Activated CD4-positive, alpha-beta T cell treated with anti-CD3 and anti-CD28 coated beads for 24 hours (primary cell): ENCODE measurements at regions not wholly inside any gene's neighbourhood (a gene's known extent, or its start where the extent isn't known, plus 50 kb on each side); places are given as distances from the start of the nearest gene placed in this dataset.
"Not testable (repeated sequence)": the region's sequence is repeated elsewhere in the genome, so short reads cannot be mapped to it uniquely, and the experiment has no call there.

Source experiments
- DNase-seq, 2 donors: peaks; one replicate each; pipeline ENCODE4 v3.0.0-alpha.2; 2020; ENCODE audit warnings: low read depth in 2 of 2

- not testable (repeated sequence) for DNase-seq
Observed at GRCh38 chr9:40097992-40098391, 742.5 kb downstream of the SPATA31A1 start.

- DNase-seq = peak in 1 of 2 donors; percentile 18
Observed at GRCh38 chr9:40106003-40106782, 750.7 kb downstream of the SPATA31A1 start.

DNA sequence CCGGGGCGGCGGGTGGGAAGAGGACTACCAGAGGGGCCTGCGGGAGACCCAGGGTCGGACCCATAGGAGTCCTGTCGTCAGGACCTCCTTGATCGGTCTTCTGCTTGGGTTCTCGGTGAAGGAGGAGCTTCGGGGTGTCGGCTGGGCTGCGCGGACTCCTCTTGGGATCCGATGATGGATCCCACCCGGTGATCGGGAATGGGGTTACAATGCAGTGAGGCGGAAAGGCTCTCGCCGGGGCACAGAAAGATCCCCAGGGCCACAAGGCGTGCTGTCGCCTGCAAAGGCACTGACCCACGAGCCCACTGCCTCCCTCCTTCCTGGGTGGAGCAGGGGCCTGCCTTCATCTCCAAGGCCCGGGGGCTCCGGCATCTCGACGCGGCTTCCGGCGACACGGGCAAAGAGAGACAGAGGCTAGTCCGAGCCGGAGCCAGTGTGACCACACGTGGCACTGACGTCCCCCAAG is 751.3 kb downstream of the SPATA31A1 start:
- DNase-seq = not testable (repeated sequence)

- DNase-seq = not testable (repeated sequence)
Observed at GRCh38 chr9:40107251-40107650, 751.8 kb downstream of the SPATA31A1 start.

DNA sequence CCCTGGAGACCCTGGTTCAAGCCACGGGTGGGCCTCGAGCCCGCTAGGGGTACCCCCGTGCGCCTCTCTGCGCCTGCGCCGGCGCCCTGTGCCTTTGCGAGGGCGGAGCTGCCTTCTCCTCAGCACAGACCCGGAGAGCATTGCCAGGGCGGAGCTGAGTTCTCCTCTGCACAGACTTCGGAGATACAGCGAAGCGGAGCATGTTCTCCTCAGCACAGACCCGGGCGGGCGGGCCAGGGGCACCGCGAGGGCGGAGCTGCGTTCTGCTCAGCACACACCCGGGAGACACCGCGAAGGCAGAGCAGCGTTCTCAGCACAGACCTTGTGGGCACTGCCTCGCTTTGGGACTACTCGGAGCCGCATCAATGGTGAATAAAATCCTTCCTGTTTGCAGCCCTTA is 753.0 kb downstream of the SPATA31A1 start:
- DNase-seq = not testable (repeated sequence)

- not testable (repeated sequence) for DNase-seq
Observed at GRCh38 chr9:40110751-40111150, 755.3 kb downstream of the SPATA31A1 start.

GRCh38 chr9:40111571-40111970 is 756.1 kb downstream of the SPATA31A1 start:
- not testable (repeated sequence) for DNase-seq

DNA sequence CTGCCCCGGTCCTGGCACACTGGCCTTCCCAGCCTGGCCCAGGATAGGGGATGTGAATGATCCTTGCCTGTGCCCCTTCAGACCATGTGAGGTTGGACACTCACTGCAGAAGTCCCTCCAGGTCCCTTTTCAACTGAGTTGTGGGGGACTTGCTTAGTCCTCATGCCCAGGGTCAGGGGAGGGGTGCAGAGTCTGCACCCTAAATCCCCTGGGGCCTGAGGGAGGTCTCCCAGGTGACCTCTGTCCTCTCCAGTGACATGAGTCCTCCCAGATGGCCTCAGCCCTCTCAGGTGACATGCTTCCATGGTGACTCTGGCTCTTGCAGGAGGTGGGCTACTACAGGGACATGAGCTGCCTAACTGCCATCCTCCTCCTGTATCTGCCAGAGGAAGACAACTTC is 775.1 kb downstream of the SPATA31A1 start:
- not testable (repeated sequence) for DNase-seq

GRCh38 chr9:40169204-40169603 is 813.7 kb downstream of the SPATA31A1 start:
- not testable (repeated sequence) for DNase-seq

- DNase-seq = not testable (repeated sequence)
Observed at GRCh38 chr9:40173316-40173715, 817.8 kb downstream of the SPATA31A1 start.

- DNase-seq = not testable (repeated sequence)
Observed at GRCh38 chr9:40174035-40174434, 818.6 kb downstream of the SPATA31A1 start.

DNA sequence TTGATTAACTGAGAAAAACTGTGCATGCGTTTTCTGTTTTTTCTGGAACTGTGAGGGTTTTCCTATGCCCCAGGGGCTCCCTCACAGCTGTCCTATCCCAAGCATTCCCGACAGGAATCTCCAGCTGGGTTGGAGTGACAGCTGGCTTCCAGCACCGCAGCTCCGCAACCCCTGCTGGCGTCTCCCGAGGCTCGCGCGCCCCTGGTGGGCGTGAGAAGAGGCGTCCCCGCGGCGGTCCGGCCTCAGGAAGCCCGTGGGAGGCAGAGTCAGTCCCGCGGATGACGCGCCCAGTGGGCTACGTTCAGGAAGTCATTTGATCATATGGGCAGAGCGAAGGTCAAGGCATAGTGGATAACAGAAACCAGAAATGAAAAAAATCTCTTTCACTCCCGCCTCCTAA is 821.9 kb downstream of the SPATA31A1 start:
- not testable (repeated sequence) for DNase-seq

DNA sequence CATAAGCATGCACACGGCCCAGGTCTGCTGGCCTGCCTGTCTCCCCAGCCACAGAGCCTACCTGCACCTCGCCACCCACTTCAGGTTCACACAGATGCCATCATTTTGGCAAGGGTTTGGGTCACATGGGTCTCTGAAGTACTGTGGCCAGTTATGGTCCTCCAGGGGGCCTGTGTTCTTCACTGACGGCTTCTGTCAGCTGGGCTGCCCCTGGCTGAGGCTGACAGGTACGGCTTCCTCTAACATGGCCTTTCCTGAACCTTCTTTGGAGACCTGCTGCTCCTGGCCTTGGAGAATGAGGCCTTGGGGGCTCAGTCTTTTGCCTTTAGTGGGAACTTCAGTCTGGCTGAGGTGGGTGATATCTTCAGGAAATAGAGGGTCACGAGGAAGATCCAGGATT is 835.9 kb downstream of the SPATA31A1 start:
- DNase-seq = not testable (repeated sequence)

DNA sequence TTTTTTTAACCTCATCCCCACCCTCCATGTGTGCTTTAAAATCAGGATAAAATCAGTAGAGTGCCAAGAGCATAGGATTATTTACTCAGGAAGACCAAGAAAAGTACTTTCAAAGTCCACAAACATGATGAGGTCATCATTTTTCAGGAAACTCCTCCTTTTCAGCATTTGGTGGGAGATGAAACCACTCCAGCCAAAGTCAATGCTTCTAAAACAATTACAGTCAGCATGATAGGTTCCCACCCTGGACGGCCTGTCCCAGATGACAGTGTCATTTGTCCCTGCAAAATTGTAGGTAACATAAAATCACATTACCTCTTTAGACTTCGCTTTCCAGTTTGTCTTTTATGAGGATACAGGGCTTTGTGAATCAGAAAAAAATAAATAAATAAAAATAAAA is 836.7 kb downstream of the SPATA31A1 start:
- not testable (repeated sequence) for DNase-seq

GRCh38 chr9:40196165-40196714 is 840.8 kb downstream of the SPATA31A1 start:
- not testable (repeated sequence) for DNase-seq

- DNase-seq = not testable (repeated sequence)
Observed at GRCh38 chr9:40196803-40197202, 841.3 kb downstream of the SPATA31A1 start.

- not testable (repeated sequence) for DNase-seq
Observed at GRCh38 chr9:40221596-40222233, 866.2 kb downstream of the SPATA31A1 start.

DNA sequence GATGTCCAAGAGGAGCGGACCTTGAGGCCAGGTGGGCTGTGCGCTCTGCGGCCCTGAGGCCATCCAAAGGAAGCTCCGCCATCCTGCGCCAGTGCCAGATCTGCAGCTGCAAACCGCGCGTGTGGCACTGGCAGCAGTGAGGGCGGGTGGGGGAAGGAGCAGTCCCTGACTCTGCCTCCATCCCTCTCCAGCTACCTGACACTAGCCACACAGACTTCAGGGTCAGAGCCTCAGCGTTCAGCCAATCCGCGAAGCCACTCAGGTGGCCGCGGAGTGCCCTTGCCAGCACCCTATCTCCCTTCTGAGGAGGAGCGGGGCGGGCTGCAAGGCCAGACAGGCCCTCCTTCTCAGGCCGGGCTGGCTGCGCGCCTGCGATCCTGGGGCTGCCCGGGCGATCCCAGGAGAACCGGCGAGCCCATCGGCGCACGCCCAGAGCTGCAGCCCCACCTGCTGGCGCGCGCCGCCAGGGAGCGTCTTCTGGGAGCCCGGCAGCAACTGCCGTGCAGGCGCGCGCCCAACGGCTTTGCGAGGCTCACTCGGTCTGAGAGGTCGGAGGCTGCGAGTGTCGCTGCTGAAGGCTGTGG is 867.2 kb downstream of the SPATA31A1 start:
- DNase-seq = not testable (repeated sequence)

GRCh38 chr9:40223353-40223752 is 867.9 kb downstream of the SPATA31A1 start:
- DNase-seq = not testable (repeated sequence)
